Panc1 (cell line): ENCODE measurements at regions not wholly inside any gene's neighbourhood (a gene's known extent, or its start where the extent isn't known, plus 50 kb on each side); places are given as distances from the start of the nearest gene placed in this dataset.

Experiments used
- CTCF ChIP-seq: fragments of 450-650 bp; IDR thresholded peaks from 2 replicates; pipeline ENCODE4 v1.5.1; 2017; ENCODE audit warnings: mild to moderate bottlenecking
- TCF7L2 ChIP-seq: IDR thresholded peaks from 2 replicates; pipeline ENCODE4 v1.6.1; 2011; ENCODE audit warnings: mild to moderate bottlenecking, low read depth, low read length, inconsistent platforms

- no peak for TF ChIP-seq CTCF
- TF ChIP-seq TCF7L2, result no peak
Observed at GRCh38 chr4:138702190-138702824, 313.3 kb upstream of the NOCT start.
